Osteocyte (in vitro differentiated cells): ENCODE measurements at regions not wholly inside any gene's neighbourhood (a gene's known extent, or its start where the extent isn't known, plus 50 kb on each side); places are given as distances from the start of the nearest gene placed in this dataset.

Experiments
- DNase-seq: peaks from one replicate; pipeline ENCODE4 v3.0.0; 2021; ENCODE audit warnings: mixed read lengths; ENCODE audit not compliant: unreplicated experiment; ENCODE audit errors: extremely low spot score
- H3K27ac Mint-ChIP-seq: one replicate; pipeline ENCODE4 v1.8.0; 2021; ENCODE audit warnings: mild to moderate bottlenecking, mixed read lengths; ENCODE audit not compliant: unreplicated experiment
- H3K27me3 Mint-ChIP-seq: one replicate; pipeline ENCODE4 v1.8.0; 2021; ENCODE audit warnings: mixed read lengths; ENCODE audit not compliant: unreplicated experiment
- H3K36me3 Mint-ChIP-seq: one replicate; pipeline ENCODE4 v1.8.0; 2021; ENCODE audit warnings: mixed read lengths; ENCODE audit not compliant: unreplicated experiment
- H3K4me1 Mint-ChIP-seq: one replicate; pipeline ENCODE4 v1.8.0; 2021; ENCODE audit warnings: mixed read lengths; ENCODE audit not compliant: unreplicated experiment
- H3K4me3 Mint-ChIP-seq: one replicate; pipeline ENCODE4 v1.8.0; 2021; ENCODE audit warnings: mild to moderate bottlenecking, moderate library complexity, mixed read lengths; ENCODE audit not compliant: unreplicated experiment
- H3K9me3 Mint-ChIP-seq: one replicate; pipeline ENCODE4 v1.8.0; 2021; ENCODE audit warnings: mixed read lengths; ENCODE audit not compliant: unreplicated experiment
- CTCF ChIP-seq: fragments of 200-600 bp; sonication (generic); IDR thresholded peaks from 2 replicates; pipeline ENCODE4 v1.5.0; 2021; ENCODE audit warnings: antibody characterized with exemption, mild to moderate bottlenecking, moderate library complexity

- no peak overlapping the region for H3K4me3 Mint-ChIP-seq
- peaks cover 22% of the 10 kb centered on the region for H3K27me3 Mint-ChIP-seq
- no peak overlapping the region for H3K27ac Mint-ChIP-seq
- DNase-seq: no peak
- no peaks in the 10 kb centered on the region for H3K36me3 Mint-ChIP-seq
- peaks cover 8% of the 10 kb centered on the region for H3K9me3 Mint-ChIP-seq
- no peak for TF ChIP-seq CTCF
- H3K4me1 Mint-ChIP-seq: peaks cover 6% of the 10 kb centered on the region
Observed at GRCh38 chr5:124523897-124524296, 222.5 kb downstream of the ZNF608 start.

- no peaks in the 10 kb centered on the region for H3K36me3 Mint-ChIP-seq
- H3K27ac Mint-ChIP-seq: no peak overlapping the region
- H3K4me1 Mint-ChIP-seq: peaks cover 10% of the 10 kb centered on the region
- peaks cover 22% of the 10 kb centered on the region for H3K27me3 Mint-ChIP-seq
- DNase-seq: no peak
- H3K4me3 Mint-ChIP-seq: no peak overlapping the region
- peaks cover 6% of the 10 kb centered on the region for H3K9me3 Mint-ChIP-seq
- TF ChIP-seq CTCF: no peak
Observed at GRCh38 chr5:124522992-124523391, 223.4 kb downstream of the ZNF608 start.

- no peaks in the 10 kb centered on the region for H3K36me3 Mint-ChIP-seq
Observed at GRCh38 chr5:124521461-124522230, 224.8 kb downstream of the ZNF608 start.

GRCh38 chr5:124519396-124519795 is 227.0 kb downstream of the ZNF608 start:
- H3K27ac Mint-ChIP-seq: no peak overlapping the region
- DNase-seq: no peak
- peaks cover 24% of the 10 kb centered on the region for H3K4me1 Mint-ChIP-seq
- no peaks in the 10 kb centered on the region for H3K36me3 Mint-ChIP-seq
- H3K4me3 Mint-ChIP-seq: no peak overlapping the region
- no peak for TF ChIP-seq CTCF
- H3K9me3 Mint-ChIP-seq: no peaks in the 10 kb centered on the region
- peaks cover 13% of the 10 kb centered on the region for H3K27me3 Mint-ChIP-seq

More at GRCh38 chr5:124521461-124522230, 224.8 kb downstream of the ZNF608 start:
- no peak for TF ChIP-seq CTCF
- H3K27me3 Mint-ChIP-seq: peaks cover 17% of the 10 kb centered on the region
- H3K4me1 Mint-ChIP-seq: peaks cover 10% of the 10 kb centered on the region
- H3K27ac Mint-ChIP-seq: no peak overlapping the region
- no peak for DNase-seq
- H3K4me3 Mint-ChIP-seq: no peak overlapping the region
- H3K9me3 Mint-ChIP-seq: peaks cover 5% of the 10 kb centered on the region

- Mint-ChIP-seq H3K27me3 (peaks cover 6% of the 10 kb centered on the region), H3K4me1 (peaks cover 24% of the 10 kb centered on the region), H3K4me3 (no peak overlapping the region), H3K36me3 (no peaks in the 10 kb centered on the region), H3K27ac (no peak overlapping the region), H3K9me3 (no peaks in the 10 kb centered on the region)
- no peak for TF ChIP-seq CTCF
- no peak for DNase-seq
Observed at GRCh38 chr5:124516567-124516966, 229.9 kb downstream of the ZNF608 start.
